ENCODE measurements at regions not wholly inside any gene's neighbourhood (a gene's known extent, or its start where the extent isn't known, plus 50 kb on each side); places are given as distances from the start of the nearest gene placed in this dataset.
"Not testable (repeated sequence)": the region's sequence is repeated elsewhere in the genome, so short reads cannot be mapped to it uniquely, and the experiment has no call there.

- TF ChIP-seq CTCF (conservative IDR thresholded peaks at IDR 0.05; ENCODE audit: low read depth, low read length): no peak
- DNase-seq (ENCODE audit: low read depth): peak; percentile 85
- no peak overlapping the region for H3K4me3 ChIP-seq (ENCODE audit: low read depth, low read length)
Observed at GRCh38 chr3:102354818-102355515, 79.8 kb upstream of the ZPLD1 start.

- no peak for DNase-seq (ENCODE audit: low read depth)
- H3K4me3 ChIP-seq (ENCODE audit: low read depth, low read length): no peak overlapping the region
- TF ChIP-seq CTCF (conservative IDR thresholded peaks at IDR 0.05; ENCODE audit: low read depth, low read length): no peak
Observed at GRCh38 chr3:102356506-102356905, 78.3 kb upstream of the ZPLD1 start.

GRCh38 chr3:102357313-102357712, 77.5 kb upstream of the ZPLD1 start:
- H3K4me3 ChIP-seq (ENCODE audit: low read depth, low read length); DNase-seq (ENCODE audit: low read depth): not testable (repeated sequence)

GRCh38 chr3:102360183-102360860, 74.5 kb upstream of the ZPLD1 start:
- H3K4me3 ChIP-seq (ENCODE audit: low read depth, low read length): no peak overlapping the region
- no peak for DNase-seq (ENCODE audit: low read depth)
- no peak for TF ChIP-seq CTCF (conservative IDR thresholded peaks at IDR 0.05; ENCODE audit: low read depth, low read length)

GRCh38 chr3:102361101-102361500, 73.7 kb upstream of the ZPLD1 start:
- TF ChIP-seq CTCF (conservative IDR thresholded peaks at IDR 0.05; ENCODE audit: low read depth, low read length): no peak

GRCh38 chr3:102366116-102366515, 68.7 kb upstream of the ZPLD1 start:
- DNase-seq (ENCODE audit: low read depth); H3K4me3 ChIP-seq (ENCODE audit: low read depth, low read length): not testable (repeated sequence)

More at GRCh38 chr3:102361101-102361500, 73.7 kb upstream of the ZPLD1 start:
- DNase-seq (ENCODE audit: low read depth): no peak
- H3K4me3 ChIP-seq (ENCODE audit: low read depth, low read length): no peak overlapping the region

GRCh38 chr3:102374863-102375634, 59.8 kb upstream of the ZPLD1 start:
- no peak for TF ChIP-seq CTCF (conservative IDR thresholded peaks at IDR 0.05; ENCODE audit: low read depth, low read length)
- no peak for DNase-seq (ENCODE audit: low read depth)
- no peak overlapping the region for H3K4me3 ChIP-seq (ENCODE audit: low read depth, low read length)
